Vagina (tissue), 2 donors: ENCODE measurements at regions not wholly inside any gene's neighbourhood (a gene's known extent, or its start where the extent isn't known, plus 50 kb on each side); places are given as distances from the start of the nearest gene placed in this dataset.

Source experiments
- CTCF ChIP-seq, 3 experiments: fragments of 450-650 bp in 2 of 3; fragments of 200-600 bp in 1 of 3; sonication (generic) in 1 of 3; IDR thresholded peaks; one replicate each; pipeline ENCODE4 v1.5.1; 2017 to 2019; ENCODE audit warnings: antibody characterized with exemption in 3 of 3, mild to moderate bottlenecking in 2 of 3, moderate library complexity in 2 of 3
- POLR2A ChIP-seq, 2 donors: fragments of 450-650 bp; IDR thresholded peaks; one replicate each; pipeline ENCODE4 v1.6.1; 2017; ENCODE audit warnings: antibody characterized with exemption in 2 of 2, mild to moderate bottlenecking in 2 of 2, moderate library complexity in 2 of 2

GRCh38 chr3:178435575-178435974 is 100.7 kb upstream of the KCNMB2 start:
- no peak for TF ChIP-seq CTCF (IDR thresholded peaks at IDR 0.05)
- TF ChIP-seq POLR2A (IDR thresholded peaks at IDR 0.05) = no peak
